ENCODE measurements at regions not wholly inside any gene's neighbourhood (a gene's known extent, or its start where the extent isn't known, plus 50 kb on each side); places are given as distances from the start of the nearest gene placed in this dataset.
"Not testable (repeated sequence)": the region's sequence is repeated elsewhere in the genome, so short reads cannot be mapped to it uniquely, and the experiment has no call there.

DNA sequence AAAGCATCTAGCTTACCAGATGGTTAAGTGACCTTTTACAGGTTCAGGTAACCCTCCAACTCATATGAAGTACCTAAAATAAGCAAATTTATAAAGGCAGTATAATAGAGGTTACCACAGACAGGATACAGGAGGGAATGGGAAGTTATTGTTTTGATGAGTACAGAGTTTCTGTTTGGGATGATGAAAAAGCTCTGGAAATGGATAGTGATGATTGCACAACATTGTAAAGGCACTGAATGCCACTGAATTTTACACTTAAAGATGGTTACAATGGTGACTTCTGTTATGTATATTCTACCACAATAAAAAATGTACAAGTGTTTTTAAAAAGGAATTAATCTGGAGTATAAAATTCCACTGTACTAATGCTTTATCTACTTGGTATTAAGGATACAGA, 75.0 kb upstream of the NIPBL start:
- ATAC-seq (no peak), DNase-seq (no peak)
- Histone ChIP-seq H3K4me3 (no peak overlapping the region), H3K4me1 (ENCODE audit: low read depth) (no peaks in the 10 kb centered on the region), H3K9me3 (no peaks in the 10 kb centered on the region), H3K36me3 (ENCODE audit: low read depth) (no peaks in the 10 kb centered on the region)
- intact Hi-C loops (cut with DNase I, micrococcal nuclease), result no loop called here
- TF ChIP-seq, protein P1, sequence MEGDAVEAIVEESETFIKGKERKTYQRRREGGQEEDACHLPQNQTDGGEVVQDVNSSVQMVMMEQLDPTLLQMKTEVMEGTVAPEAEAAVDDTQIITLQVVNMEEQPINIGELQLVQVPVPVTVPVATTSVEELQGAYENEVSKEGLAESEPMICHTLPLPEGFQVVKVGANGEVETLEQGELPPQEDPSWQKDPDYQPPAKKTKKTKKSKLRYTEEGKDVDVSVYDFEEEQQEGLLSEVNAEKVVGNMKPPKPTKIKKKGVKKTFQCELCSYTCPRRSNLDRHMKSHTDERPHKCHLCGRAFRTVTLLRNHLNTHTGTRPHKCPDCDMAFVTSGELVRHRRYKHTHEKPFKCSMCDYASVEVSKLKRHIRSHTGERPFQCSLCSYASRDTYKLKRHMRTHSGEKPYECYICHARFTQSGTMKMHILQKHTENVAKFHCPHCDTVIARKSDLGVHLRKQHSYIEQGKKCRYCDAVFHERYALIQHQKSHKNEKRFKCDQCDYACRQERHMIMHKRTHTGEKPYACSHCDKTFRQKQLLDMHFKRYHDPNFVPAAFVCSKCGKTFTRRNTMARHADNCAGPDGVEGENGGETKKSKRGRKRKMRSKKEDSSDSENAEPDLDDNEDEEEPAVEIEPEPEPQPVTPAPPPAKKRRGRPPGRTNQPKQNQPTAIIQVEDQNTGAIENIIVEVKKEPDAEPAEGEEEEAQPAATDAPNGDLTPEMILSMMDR (IDR thresholded peaks at IDR 0.05), result no peak

DNA sequence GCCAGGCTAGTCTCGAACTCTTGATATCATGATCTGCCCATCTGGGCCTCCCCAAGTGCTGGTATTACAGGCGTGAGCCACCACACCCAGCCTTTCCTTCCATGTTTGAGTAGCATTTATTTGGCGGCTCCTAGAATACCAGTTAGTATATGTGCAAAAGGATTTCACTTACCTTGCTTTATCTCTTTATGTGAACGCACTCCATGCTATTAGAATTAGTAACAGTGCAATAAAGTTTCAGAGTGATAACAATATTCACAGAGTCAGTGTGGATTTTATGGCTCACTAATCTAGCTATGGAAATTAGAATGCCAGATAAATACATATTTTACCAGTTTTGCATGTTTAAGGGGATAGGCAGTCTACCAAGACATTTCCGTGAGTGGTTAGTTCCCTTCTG, 74.4 kb upstream of the NIPBL start:
- DNase-seq, result no peak
- TF ChIP-seq, protein P1 (IDR thresholded peaks at IDR 0.05), result no peak
- H3K4me1 ChIP-seq (ENCODE audit: low read depth), result no peaks in the 10 kb centered on the region
- no peak for ATAC-seq
- no peaks in the 10 kb centered on the region for H3K9me3 ChIP-seq
- H3K4me3 ChIP-seq, result no peak overlapping the region
- intact Hi-C loops (cut with DNase I, micrococcal nuclease), result no loop called here
- H3K36me3 ChIP-seq (ENCODE audit: low read depth), result no peaks in the 10 kb centered on the region

GRCh38 chr5:36813249-36813648, 63.3 kb upstream of the NIPBL start:
- H3K9me3 ChIP-seq; H3K4me3 ChIP-seq; ATAC-seq; DNase-seq; H3K4me1 ChIP-seq (ENCODE audit: low read depth); H3K36me3 ChIP-seq (ENCODE audit: low read depth); intact Hi-C loops (cut with DNase I, micrococcal nuclease): not testable (repeated sequence)

DNA sequence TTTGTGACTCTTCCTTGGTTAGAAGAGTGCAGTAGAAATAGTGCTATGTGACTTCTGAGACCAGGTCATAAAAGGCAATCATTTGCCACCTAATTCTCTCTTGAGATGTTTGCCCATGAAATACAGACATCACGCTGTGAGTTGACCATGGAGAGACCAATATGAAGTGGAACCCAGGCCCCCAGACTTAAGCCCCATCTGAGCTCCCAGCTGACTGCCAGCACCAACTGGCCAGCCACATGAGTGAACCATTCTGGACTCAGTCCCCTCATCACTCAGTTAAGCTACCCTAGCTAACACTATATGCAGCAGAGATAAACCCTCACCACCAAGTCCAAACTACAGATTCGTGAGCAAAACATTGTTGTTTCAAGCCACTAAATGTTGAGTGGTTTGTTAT, 60.7 kb upstream of the NIPBL start:
- no peaks in the 10 kb centered on the region for H3K9me3 ChIP-seq
- TF ChIP-seq, protein P1 (IDR thresholded peaks at IDR 0.05), result no peak
- no peak overlapping the region for H3K4me3 ChIP-seq
- ATAC-seq (no peak), DNase-seq (no peak)
- H3K4me1 ChIP-seq (ENCODE audit: low read depth), result no peaks in the 10 kb centered on the region
- intact Hi-C loops (cut with DNase I, micrococcal nuclease), result no loop called here
- no peaks in the 10 kb centered on the region for H3K36me3 ChIP-seq (ENCODE audit: low read depth)

DNA sequence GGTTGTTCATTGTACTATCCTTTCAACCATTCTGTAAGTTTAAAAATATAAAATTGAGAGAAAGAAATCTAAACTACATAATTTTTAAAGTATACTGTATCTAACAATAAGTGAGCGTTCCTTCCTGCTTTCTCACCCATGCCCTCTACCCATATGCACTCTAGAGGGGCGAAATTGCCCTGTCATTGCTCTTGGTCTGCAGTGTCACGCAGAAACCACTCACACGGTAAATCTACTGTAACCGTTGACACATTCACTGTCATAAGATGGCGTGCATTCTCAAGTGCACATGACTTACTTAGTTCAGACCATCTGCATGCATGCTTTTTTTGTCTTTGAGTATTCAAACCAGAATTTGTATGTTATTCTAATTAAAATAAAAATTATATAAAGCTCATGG, 55.7 kb upstream of the NIPBL start:
- TF ChIP-seq, protein P1 (IDR thresholded peaks at IDR 0.05), result no peak
- ATAC-seq, result no peak
- no peaks in the 10 kb centered on the region for H3K9me3 ChIP-seq

GRCh38 chr5:36826694-36827093, 49.9 kb upstream of the NIPBL start:
- H3K4me3 ChIP-seq, result no peak overlapping the region
- TF ChIP-seq, protein P1 (IDR thresholded peaks at IDR 0.05), result no peak
- intact Hi-C loops (cut with DNase I, micrococcal nuclease), result no loop called here
- no peaks in the 10 kb centered on the region for H3K9me3 ChIP-seq
- H3K36me3 ChIP-seq (ENCODE audit: low read depth), result no peaks in the 10 kb centered on the region
- ATAC-seq, result no peak
- H3K4me1 ChIP-seq (ENCODE audit: low read depth), result no peaks in the 10 kb centered on the region
- no peak for DNase-seq

More for the DNA sequence above, 55.7 kb upstream of the NIPBL start:
- Histone ChIP-seq H3K4me1 (ENCODE audit: low read depth) (no peaks in the 10 kb centered on the region), H3K4me3 (no peak overlapping the region), H3K36me3 (ENCODE audit: low read depth) (no peaks in the 10 kb centered on the region)
- no peak for DNase-seq
- intact Hi-C loops (cut with DNase I, micrococcal nuclease), result no loop called here

All from mucosa of descending colon (tissue), 3 donors.